NCI-H1694 (cell line): ENCODE measurements at regions not wholly inside any gene's neighbourhood (a gene's known extent, or its start where the extent isn't known, plus 50 kb on each side); places are given as distances from the start of the nearest gene placed in this dataset.

Experiments
- DNase-seq: peaks from one replicate; lab custom pipeline; 2025; lab: John Stamatoyannopoulos, UW

GRCh38 chr17:79680318-79680695 lies 50.4 kb upstream of the ENPP7 start:
- DNase-seq = no peak

- DNase-seq = no peak
Observed at GRCh38 chr17:79679631-79680317, 51.0 kb upstream of the ENPP7 start.

GRCh38 chr17:79678736-79679255 lies 51.9 kb upstream of the ENPP7 start:
- no peak for DNase-seq

- peak; percentile 94 for DNase-seq
Observed at GRCh38 chr17:79678091-79678735, 52.5 kb upstream of the ENPP7 start.

GRCh38 chr17:79677646-79678045 lies 53.1 kb upstream of the ENPP7 start:
- DNase-seq = no peak

- DNase-seq = no peak
Observed at GRCh38 chr17:79676796-79677195, 53.9 kb upstream of the ENPP7 start.

- DNase-seq = no peak
Observed at GRCh38 chr17:79675413-79675725, 55.4 kb upstream of the ENPP7 start.

GRCh38 chr17:79674506-79675412 lies 56.0 kb upstream of the ENPP7 start:
- no peak for DNase-seq

- DNase-seq = no peak
Observed at GRCh38 chr17:79673517-79673916, 57.2 kb upstream of the ENPP7 start.

- DNase-seq = no peak
Observed at GRCh38 chr17:79672496-79672895, 58.2 kb upstream of the ENPP7 start.

GRCh38 chr17:79671085-79671694 lies 59.6 kb upstream of the ENPP7 start:
- DNase-seq = peak; percentile 87

- peak; percentile 87 for DNase-seq
Observed at GRCh38 chr17:79670537-79671084, 59.8 kb upstream of the RBFOX3 start.

GRCh38 chr17:79669861-79670260 lies 59.0 kb upstream of the RBFOX3 start:
- no peak for DNase-seq

GRCh38 chr17:79668344-79669250 lies 57.7 kb upstream of the RBFOX3 start:
- DNase-seq = peak; percentile 81

- DNase-seq = peak; percentile 27
Observed at GRCh38 chr17:79667746-79668145, 56.9 kb upstream of the RBFOX3 start.

GRCh38 chr17:79667121-79667715 lies 56.4 kb upstream of the RBFOX3 start:
- DNase-seq = no peak

- no peak for DNase-seq
Observed at GRCh38 chr17:79666111-79666510, 55.3 kb upstream of the RBFOX3 start.

GRCh38 chr17:79664930-79665737 lies 54.3 kb upstream of the RBFOX3 start:
- DNase-seq = peak; percentile 85

- DNase-seq = no peak
Observed at GRCh38 chr17:79661292-79662041, 50.6 kb upstream of the RBFOX3 start.
